MM.1S (cell line): ENCODE measurements at regions not wholly inside any gene's neighbourhood (a gene's known extent, or its start where the extent isn't known, plus 50 kb on each side); places are given as distances from the start of the nearest gene placed in this dataset.
"Not testable (repeated sequence)": the region's sequence is repeated elsewhere in the genome, so short reads cannot be mapped to it uniquely, and the experiment has no call there.

Experiments
- DNase-seq: peaks from one replicate; pipeline ENCODE4 v3.0.0-alpha.2; 2015
- H2AFZ ChIP-seq: fragments of 300-600 bp; sonication (generic); 2 replicates; pipeline ENCODE4 v1.6.0; 2016; ENCODE audit warnings: antibody characterized with exemption, low read length
- H3F3A ChIP-seq: fragments of 300-600 bp; sonication (generic); 2 replicates; pipeline ENCODE4 v1.6.1; 2016; ENCODE audit warnings: mild to moderate bottlenecking, antibody characterized with exemption, low read length, moderate library complexity, mixed read lengths; ENCODE audit not compliant: insufficient read depth
- H3K27ac ChIP-seq: fragments of 300-600 bp; sonication (generic); 2 replicates; pipeline ENCODE4 v1.5.1; 2016; ENCODE audit warnings: mild to moderate bottlenecking, low read length
- H3K27me3 ChIP-seq: fragments of 300-600 bp; sonication (generic); replicated peaks from 2 replicates; pipeline ENCODE4 v1.6.0; 2016; ENCODE audit warnings: low read length; ENCODE audit not compliant: insufficient read depth
- H3K36me3 ChIP-seq: fragments of 300-600 bp; sonication (generic); replicated peaks from 2 replicates; pipeline ENCODE4 v1.6.1; 2016; ENCODE audit warnings: mild to moderate bottlenecking, low read length, mixed read lengths; ENCODE audit not compliant: insufficient read depth
- H3K4me1 ChIP-seq: fragments of 300-600 bp; sonication (generic); 2 replicates; pipeline ENCODE4 v1.6.1; 2016; ENCODE audit warnings: low read length, mixed read lengths
- H3K4me2 ChIP-seq: fragments of 300-600 bp; sonication (generic); 2 replicates; pipeline ENCODE4 v1.6.0; 2016; ENCODE audit warnings: low read depth, low read length
- H3K4me3 ChIP-seq: fragments of 300-600 bp; sonication (generic); 2 replicates; pipeline ENCODE4 v1.5.1; 2016; ENCODE audit warnings: low read length, mixed read lengths
- H3K79me2 ChIP-seq: fragments of 300-600 bp; sonication (generic); 2 replicates; pipeline ENCODE4 v1.6.1; 2016; ENCODE audit warnings: mixed run types, low read length, mixed read lengths
- H3K9ac ChIP-seq: fragments of 300-600 bp; sonication (generic); 2 replicates; pipeline ENCODE4 v1.6.1; 2016; ENCODE audit warnings: low read length, mixed read lengths
- H3K9me2 ChIP-seq: fragments of 300-600 bp; sonication (generic); replicated peaks from 2 replicates; pipeline ENCODE4 v1.6.1; 2016; ENCODE audit warnings: mild to moderate bottlenecking, low read length, mixed read lengths; ENCODE audit not compliant: insufficient read depth
- H3K9me3 ChIP-seq: fragments of 300-600 bp; sonication (generic); replicated peaks from 2 replicates; pipeline ENCODE4 v1.6.1; 2016; ENCODE audit warnings: mild to moderate bottlenecking, low read length, mixed read lengths; ENCODE audit not compliant: insufficient read depth
- H4K20me1 ChIP-seq: fragments of 300-600 bp; sonication (generic); 2 replicates; pipeline ENCODE4 v1.6.1; 2016; ENCODE audit warnings: mild to moderate bottlenecking, low read length, moderate library complexity, mixed read lengths; ENCODE audit not compliant: insufficient read depth
- CTCF ChIP-seq: fragments of 300-600 bp; sonication (generic); IDR thresholded peaks from 2 replicates; pipeline ENCODE4 v1.5.1; 2016; ENCODE audit warnings: antibody characterized with exemption, low read length, mixed read lengths
- EZH2 ChIP-seq: fragments of 300-600 bp; sonication (generic); optimal IDR thresholded peaks from 2 replicates; pipeline ENCODE3; 2017; ENCODE audit warnings: low read depth, mild to moderate bottlenecking, antibody characterized with exemption, low read length, mixed read lengths
- EZH2phosphoT487 ChIP-seq: fragments of 300-600 bp; sonication (generic); IDR thresholded peaks from 2 replicates; pipeline ENCODE4 v1.6.1; 2018; ENCODE audit warnings: antibody characterized with exemption, low read length

GRCh38 chr15:70374096-70374495 is 276.4 kb upstream of the TLE3 start:
- no peak overlapping the region for H3K4me2 ChIP-seq
- H4K20me1 ChIP-seq: no peaks in the 10 kb centered on the region
- no peak overlapping the region for H3K27ac ChIP-seq
- TF ChIP-seq CTCF: no peak
- TF ChIP-seq EZH2: no peak
- no peak for TF ChIP-seq EZH2phosphoT487
- no peaks in the 10 kb centered on the region for H3K27me3 ChIP-seq
- H3K79me2 ChIP-seq: no peaks in the 10 kb centered on the region
- H3K36me3 ChIP-seq: no peaks in the 10 kb centered on the region
- no peaks in the 10 kb centered on the region for H3K4me1 ChIP-seq
- H3K4me3 ChIP-seq: no peak overlapping the region
- no peaks in the 10 kb centered on the region for H3K9me2 ChIP-seq
- no peak for DNase-seq
- no peaks in the 10 kb centered on the region for H3F3A ChIP-seq
- no peak overlapping the region for H3K9ac ChIP-seq
- no peaks in the 10 kb centered on the region for H3K9me3 ChIP-seq
- H2AFZ ChIP-seq: no peak overlapping the region

- H3K79me2 ChIP-seq, DNase-seq, H3K9me2 ChIP-seq, H3K4me1 ChIP-seq, H3K4me3 ChIP-seq, H3K36me3 ChIP-seq, H4K20me1 ChIP-seq, H3K27me3 ChIP-seq, H3K27ac ChIP-seq, H3K9me3 ChIP-seq, H3F3A ChIP-seq, H3K4me2 ChIP-seq, H2AFZ ChIP-seq, H3K9ac ChIP-seq: not testable (repeated sequence)
Measured at GRCh38 chr15:70373439-70373838, 275.7 kb upstream of the TLE3 start.

- not testable (repeated sequence) for H3K4me3 ChIP-seq, H3K9me3 ChIP-seq, H3K4me2 ChIP-seq, H3K9ac ChIP-seq, H3K27me3 ChIP-seq, DNase-seq, H3K27ac ChIP-seq, H3K79me2 ChIP-seq, H4K20me1 ChIP-seq, H3K36me3 ChIP-seq, H3K9me2 ChIP-seq, H2AFZ ChIP-seq, H3F3A ChIP-seq, H3K4me1 ChIP-seq
Measured at GRCh38 chr15:70367913-70368705, 270.4 kb upstream of the TLE3 start.

GRCh38 chr15:70364023-70364422 is 266.3 kb upstream of the TLE3 start:
- H3K9me2 ChIP-seq, H3K79me2 ChIP-seq, H3K9me3 ChIP-seq, H4K20me1 ChIP-seq, H3K36me3 ChIP-seq, H3K4me1 ChIP-seq, H3F3A ChIP-seq, H3K27ac ChIP-seq, DNase-seq, H3K9ac ChIP-seq, H3K27me3 ChIP-seq, H2AFZ ChIP-seq, H3K4me2 ChIP-seq, H3K4me3 ChIP-seq: not testable (repeated sequence)

GRCh38 chr15:70362886-70363285 is 265.2 kb upstream of the TLE3 start:
- H3K4me2 ChIP-seq: no peak overlapping the region
- H3K79me2 ChIP-seq: no peaks in the 10 kb centered on the region
- H3K9me2 ChIP-seq: no peaks in the 10 kb centered on the region
- no peaks in the 10 kb centered on the region; the same call in 1 of the 2 replicates for H3K4me1 ChIP-seq
- H2AFZ ChIP-seq: no peak overlapping the region
- H3K27ac ChIP-seq: no peak overlapping the region
- no peaks in the 10 kb centered on the region for H3K27me3 ChIP-seq
- H3K9me3 ChIP-seq: no peaks in the 10 kb centered on the region
- DNase-seq: no peak
- no peak overlapping the region for H3K9ac ChIP-seq
- H3F3A ChIP-seq: no peaks in the 10 kb centered on the region
- H4K20me1 ChIP-seq: no peaks in the 10 kb centered on the region
- TF ChIP-seq EZH2 (no peak), EZH2phosphoT487 (no peak), CTCF (peak; percentile 72)
- H3K36me3 ChIP-seq: no peaks in the 10 kb centered on the region
- no peak overlapping the region for H3K4me3 ChIP-seq
